ENCODE measurements at regions not wholly inside any gene's neighbourhood (a gene's known extent, or its start where the extent isn't known, plus 50 kb on each side); places are given as distances from the start of the nearest gene placed in this dataset.

- DNase-seq (ENCODE audit: low read depth in 2 of 2) = no peak
These were observed 244.0 kb downstream of the SNAPC1 start for GRCh38 chr14:62006116-62006731.

DNA sequence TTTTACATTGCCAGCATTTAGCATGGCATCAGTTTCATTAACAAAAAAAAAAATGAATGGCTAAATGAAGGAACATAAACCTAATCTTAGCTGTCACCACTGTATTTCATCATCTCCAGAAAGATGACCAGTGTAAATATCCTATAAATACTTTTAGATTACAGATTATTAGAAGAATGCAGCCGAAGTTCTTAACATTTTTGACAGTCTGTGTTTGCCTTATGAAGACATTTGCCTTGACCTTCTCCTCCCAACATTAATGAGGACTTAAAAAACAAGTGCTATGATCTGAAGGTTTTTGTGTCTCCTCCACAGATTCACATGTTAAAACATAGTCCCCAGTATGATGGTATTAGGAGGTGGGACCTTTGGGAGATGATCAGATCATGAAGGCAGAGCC, 253.0 kb downstream of the SNAPC1 start:
- no peak for DNase-seq (ENCODE audit: low read depth in 2 of 2)

GRCh38 chr14:62015945-62016344, 253.7 kb downstream of the SNAPC1 start:
- DNase-seq (ENCODE audit: low read depth in 2 of 2) = no peak

GRCh38 chr14:62017651-62018230, 255.5 kb downstream of the SNAPC1 start:
- no peak for DNase-seq (ENCODE audit: low read depth in 2 of 2)

DNA sequence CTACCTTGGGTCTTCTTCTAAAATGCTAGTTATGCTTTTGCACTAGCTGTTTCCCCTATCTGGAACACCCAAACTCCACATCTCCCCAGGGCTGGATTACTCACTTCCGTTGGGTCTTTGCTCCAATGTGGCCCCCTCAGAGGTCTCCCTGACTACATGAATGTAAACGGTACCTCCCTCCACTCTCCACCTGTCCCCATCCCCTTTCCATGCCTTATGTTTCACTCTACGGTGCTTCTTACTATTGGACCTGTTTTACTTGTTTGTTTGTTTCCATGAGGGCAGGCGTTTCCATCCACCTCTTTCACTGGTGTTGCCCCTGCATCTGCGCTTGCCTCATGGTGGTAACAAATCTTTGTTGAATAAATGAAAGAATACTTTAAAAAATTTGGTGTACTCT, 256.4 kb downstream of the SNAPC1 start:
- no peak for DNase-seq (ENCODE audit: low read depth in 2 of 2)

- no peak for DNase-seq (ENCODE audit: low read depth in 2 of 2)
These were observed 265.7 kb downstream of the SNAPC1 start for GRCh38 chr14:62027958-62028357.

DNA sequence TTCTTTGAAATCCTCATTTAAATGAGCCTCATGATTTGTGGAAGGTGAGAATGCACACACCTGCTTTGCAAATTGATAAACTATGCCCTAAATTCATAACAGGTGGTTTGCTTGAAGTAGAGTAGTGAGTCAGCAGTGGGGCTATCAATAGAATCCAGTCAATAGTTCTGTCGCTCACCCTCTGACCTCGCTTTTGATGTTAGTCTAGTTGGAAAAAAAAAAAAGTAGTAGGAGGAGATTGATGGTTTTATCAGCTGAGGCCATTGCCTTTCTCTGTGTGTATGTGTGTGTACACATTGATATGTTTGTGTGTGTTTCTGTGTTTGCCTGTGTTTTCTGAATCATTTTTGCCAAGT, 267.3 kb downstream of the SNAPC1 start:
- no peak for DNase-seq (ENCODE audit: low read depth in 2 of 2)

DNA sequence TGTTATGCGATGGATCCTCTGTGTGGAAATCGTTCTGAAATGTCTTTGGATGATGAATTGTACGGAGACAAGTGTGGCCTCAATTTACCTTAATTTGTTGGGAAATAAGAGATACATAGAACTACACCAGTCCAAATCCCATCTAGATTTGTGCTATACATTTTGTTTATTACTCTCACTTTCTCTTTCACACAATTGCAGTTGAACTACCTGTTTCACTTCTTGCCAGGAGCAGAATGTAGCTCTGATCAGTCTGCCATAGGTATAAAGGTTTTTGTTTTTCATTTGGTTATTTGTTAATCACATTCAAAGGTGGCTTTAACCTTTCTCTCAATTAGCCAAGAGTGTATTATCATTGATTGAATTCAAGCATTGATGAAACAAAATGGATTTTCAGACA, 268.2 kb downstream of the SNAPC1 start:
- DNase-seq (ENCODE audit: low read depth in 2 of 2) = no peak

DNA sequence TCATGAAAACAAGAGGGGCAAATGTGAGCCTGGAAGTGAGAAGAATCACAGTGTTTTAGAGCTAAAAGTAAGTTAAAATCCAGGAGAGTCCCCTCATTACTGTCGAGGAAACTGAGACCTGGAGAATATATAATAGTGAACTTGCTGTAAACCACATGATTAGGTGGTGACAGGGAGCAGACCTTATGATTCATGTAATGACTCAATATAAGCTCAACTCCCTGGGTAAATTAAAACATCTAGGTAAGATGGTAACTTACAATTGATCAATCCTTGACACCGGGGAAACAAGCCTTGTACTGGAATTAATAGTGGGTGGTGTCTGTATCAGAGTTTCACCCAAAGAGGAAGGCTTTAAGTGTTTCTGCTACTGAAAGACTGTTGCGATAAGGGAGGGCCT, 269.3 kb downstream of the SNAPC1 start:
- DNase-seq (ENCODE audit: low read depth in 2 of 2) = no peak

- DNase-seq (ENCODE audit: low read depth in 2 of 2) = no peak
These were observed 291.0 kb downstream of the SNAPC1 start for GRCh38 chr14:62053188-62053587.

DNA sequence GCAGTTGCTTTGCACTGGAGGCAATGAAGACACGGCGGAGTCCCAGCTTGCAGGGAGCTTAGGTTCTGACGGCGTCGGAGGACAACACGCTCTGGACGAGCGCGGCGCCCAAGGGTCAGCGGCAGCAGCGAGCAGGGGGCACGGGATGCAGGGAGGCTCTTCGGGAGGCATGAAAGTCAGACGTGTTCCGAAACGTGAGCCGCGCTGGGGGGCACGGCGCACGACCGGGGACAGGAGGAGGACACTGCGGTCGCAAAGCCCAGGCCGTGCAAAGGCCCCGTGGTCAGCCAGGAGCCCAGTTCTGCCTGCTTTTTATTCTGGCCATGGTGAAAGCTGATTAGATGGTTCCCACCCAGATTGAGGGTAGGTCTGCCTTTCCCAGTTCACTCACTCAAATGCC, 294.6 kb downstream of the SNAPC1 start:
- no peak for DNase-seq (ENCODE audit: low read depth in 2 of 2)

DNA sequence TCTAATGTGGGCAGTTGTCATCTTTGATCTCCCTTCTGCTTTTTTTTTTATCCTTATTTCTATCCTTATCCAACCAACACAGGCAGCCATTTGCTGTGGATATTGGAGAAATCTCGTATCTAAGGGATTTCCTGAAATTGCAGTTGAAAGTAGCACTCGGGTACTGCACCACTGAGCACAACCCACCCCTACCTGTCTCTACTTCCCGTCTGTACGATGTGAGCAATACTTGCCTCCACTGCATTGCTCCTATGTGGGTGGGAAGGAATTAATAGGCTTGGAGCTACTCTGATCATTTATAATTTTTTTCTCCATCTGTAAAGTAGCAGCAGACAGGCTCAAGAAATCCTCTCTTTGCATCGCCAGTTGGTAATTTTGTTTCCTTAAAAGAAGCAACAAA, 300.4 kb downstream of the SNAPC1 start:
- no peak for DNase-seq (ENCODE audit: low read depth in 2 of 2)

GRCh38 chr14:62064751-62065323, 302.6 kb downstream of the SNAPC1 start:
- no peak for DNase-seq (ENCODE audit: low read depth in 2 of 2)

GRCh38 chr14:62066304-62066703, 304.1 kb downstream of the SNAPC1 start:
- DNase-seq (ENCODE audit: low read depth in 2 of 2) = no peak

DNA sequence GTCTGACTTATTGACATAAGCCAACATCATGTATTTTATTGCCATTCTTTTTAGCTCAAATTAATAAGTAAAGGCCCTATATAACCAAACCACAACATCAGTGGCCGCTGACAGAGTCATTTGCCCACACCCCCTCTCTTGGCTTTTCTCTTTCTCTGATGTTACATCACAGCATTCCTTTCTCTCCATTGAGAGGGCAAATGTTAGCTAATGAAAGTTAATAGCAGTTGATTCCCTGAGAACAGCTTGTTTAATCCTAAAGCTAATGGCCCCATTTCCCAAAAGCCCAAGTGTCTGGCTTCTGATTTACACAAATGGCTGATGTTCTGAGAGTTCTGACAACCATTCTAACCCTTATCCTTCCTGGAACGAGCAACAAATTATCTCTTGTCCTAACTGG, 308.8 kb downstream of the SNAPC1 start:
- no peak for DNase-seq (ENCODE audit: low read depth in 2 of 2)

GRCh38 chr14:62076368-62076767, 314.1 kb downstream of the SNAPC1 start:
- DNase-seq (ENCODE audit: low read depth in 2 of 2) = no peak

- DNase-seq (ENCODE audit: low read depth in 2 of 2) = no peak
These were observed 314.8 kb downstream of the SNAPC1 start for GRCh38 chr14:62076825-62077605.

- DNase-seq (ENCODE audit: low read depth in 2 of 2) = peak in 1 of 2 donors; percentile 3
These were observed 315.5 kb downstream of the SNAPC1 start for GRCh38 chr14:62077676-62078261.

DNA sequence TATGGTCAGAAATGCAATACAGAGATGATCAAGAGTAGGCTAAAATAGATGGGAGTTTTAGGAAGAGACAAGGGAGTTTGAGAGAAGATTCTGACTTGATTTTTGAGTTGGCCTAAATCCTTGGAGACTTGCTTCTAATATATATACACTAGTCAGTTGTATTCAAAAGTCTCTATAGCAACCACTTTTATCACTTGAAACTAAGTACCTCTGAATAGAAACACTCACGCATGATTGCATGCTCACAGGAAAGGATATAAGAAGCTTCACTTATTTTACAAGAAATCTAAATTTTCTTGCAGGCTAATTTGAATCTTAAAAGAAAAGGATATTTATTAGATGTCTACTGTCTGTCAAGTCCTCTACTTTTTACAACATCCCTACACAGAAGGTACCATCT, 316.8 kb downstream of the SNAPC1 start:
- no peak for DNase-seq (ENCODE audit: low read depth in 2 of 2)

DNA sequence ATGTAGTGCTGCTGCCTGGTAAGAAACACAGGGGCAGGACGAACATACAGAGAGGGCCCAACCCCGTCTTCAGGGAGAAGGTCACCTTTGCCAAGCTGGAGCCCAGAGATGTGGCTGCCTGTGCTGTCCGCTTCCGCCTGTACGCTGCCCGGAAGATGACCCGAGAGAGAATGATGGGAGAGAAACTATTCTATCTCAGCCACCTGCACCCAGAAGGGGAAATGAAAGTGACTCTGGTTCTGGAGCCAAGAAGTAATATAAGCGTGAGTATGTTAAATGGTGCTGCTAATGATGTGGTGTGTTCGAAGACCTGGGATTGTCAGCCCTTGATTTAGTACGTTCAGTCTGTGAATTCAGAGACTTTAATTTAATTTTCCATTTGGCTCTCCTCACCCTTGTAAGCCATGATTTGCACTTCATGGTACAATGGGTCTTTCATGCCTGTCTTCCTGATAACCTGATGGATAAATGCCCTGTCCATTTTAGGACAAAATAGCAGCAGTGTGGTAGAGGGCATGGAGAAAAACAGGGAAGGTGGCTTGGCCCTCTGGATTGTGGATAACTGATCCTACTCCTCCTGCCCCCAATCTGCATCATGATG, 318.9 kb downstream of the SNAPC1 start:
- no peak for DNase-seq (ENCODE audit: low read depth in 2 of 2)

DNA sequence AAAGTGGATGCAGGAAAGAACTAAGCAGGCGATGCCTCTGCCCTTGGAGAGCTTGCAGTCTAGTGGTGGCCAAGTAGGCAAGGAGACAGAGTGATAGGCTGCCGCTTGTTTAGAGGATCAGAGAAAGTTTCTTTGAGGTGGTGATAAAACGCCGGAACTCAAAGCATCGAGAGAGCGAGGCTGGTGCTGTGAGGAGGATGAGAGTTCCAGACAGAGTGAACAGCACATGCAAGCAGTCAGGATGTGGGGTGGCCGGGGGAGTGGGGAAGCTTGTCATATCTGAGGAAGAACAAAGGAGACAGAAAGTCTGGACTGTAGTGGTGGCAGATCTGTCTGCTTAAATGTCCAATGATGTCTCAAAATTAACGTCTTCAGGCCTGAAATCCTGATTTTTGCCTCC, 319.7 kb downstream of the SNAPC1 start:
- DNase-seq (ENCODE audit: low read depth in 2 of 2) = no peak

DNA sequence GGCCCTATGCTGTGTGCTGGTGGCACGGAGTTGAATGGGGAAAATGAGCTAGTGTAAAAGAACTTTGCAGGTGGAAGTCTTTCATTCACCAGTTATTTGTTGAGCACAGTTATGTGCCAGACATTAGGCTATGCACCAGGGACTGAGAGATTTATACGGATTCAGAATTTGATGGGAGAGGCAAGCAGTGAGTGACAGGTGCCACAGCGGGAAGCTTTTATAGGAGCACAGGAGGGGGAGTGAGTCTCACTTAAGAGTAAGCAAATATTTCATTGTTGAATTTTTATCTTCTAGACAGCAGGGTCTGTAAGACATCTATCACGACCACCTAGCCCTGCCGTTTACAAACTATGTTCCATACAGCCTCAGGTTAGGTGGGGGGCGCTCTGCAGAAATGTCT, 320.6 kb downstream of the SNAPC1 start:
- no peak for DNase-seq (ENCODE audit: low read depth in 2 of 2)

All from stimulated activated CD8-positive, alpha-beta memory T cell treated with anti-CD3 and anti-CD28 coated beads, Interleukin-15, amount 100 ng/mL, for 4 hours (primary cell).